LHCN-M2 (cell line): ENCODE measurements at regions not wholly inside any gene's neighbourhood (a gene's known extent, or its start where the extent isn't known, plus 50 kb on each side); places are given as distances from the start of the nearest gene placed in this dataset.
"Not testable (repeated sequence)": the region's sequence is repeated elsewhere in the genome, so short reads cannot be mapped to it uniquely, and the experiment has no call there.

Experiments used
- DNase-seq: peaks from one replicate; pipeline ENCODE4 v3.0.0-alpha.2; 2012; ENCODE audit warnings: low read depth

DNA sequence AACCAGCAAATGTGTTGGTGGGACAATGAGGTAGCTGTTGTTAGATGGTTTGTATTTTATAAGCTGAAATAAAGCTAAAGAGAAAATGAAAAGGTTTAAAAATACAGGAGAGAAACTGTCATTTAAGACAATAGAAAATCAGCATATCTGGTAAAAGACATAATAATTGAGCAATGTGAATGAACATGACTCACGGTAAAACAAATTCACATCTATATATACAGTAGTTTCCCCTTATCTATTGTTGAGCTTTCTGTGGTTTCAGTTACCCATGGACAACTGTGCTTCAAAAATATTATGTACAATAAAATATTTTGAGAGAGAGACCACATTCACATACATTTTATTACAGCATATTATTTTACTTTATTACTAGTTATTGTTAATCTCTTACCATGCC lies 1649.8 kb downstream of the EFNA5 start:
- no peak for DNase-seq

DNA sequence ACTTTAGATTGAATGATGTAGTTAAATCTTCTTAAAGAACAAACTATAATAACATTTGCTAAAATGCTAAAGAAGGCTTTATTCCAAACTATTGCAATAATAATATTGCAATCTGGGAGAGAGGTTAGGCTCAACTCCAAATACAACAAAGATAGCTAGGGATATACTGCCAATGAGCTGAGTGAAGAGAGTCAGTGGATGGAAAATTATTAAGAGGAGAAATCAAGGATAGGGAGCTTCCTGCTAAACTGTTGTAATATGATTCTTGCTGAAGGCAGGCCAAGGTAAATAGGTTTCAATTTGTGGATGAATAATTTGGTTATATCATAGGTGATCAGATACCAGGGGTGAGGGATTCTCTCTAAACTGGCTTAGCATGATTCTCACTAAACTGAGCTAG lies 1651.5 kb downstream of the EFNA5 start:
- peak; percentile 3 for DNase-seq

DNA sequence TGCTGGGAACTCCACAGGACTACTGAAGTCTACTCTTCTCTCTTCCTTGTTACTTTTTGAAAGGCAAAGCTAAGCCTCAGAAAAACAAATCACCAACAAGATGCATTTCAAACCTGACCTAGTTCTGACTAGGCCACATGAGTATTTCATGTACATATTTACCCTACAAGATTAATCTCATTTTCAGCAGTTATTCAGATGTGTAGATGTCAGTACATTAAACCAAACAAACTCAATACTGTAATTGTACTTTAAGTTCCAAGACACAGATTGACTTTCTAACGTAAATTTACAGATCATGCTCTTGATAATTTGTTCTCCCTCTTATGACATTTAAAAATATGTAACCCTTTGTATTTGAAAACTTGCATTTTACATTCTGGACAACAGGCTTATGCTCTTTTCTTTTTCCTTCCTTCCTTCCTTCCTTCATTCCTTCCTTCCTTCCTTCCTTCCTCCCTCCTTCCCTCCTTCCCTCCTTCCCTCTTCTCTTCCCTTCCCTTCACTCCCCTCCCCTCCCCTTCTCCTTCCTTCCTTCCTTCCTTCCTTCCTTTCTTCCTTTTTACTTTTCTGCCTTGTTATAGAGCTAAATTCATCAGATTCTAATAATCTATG lies 1653.4 kb downstream of the EFNA5 start:
- DNase-seq = no peak

DNA sequence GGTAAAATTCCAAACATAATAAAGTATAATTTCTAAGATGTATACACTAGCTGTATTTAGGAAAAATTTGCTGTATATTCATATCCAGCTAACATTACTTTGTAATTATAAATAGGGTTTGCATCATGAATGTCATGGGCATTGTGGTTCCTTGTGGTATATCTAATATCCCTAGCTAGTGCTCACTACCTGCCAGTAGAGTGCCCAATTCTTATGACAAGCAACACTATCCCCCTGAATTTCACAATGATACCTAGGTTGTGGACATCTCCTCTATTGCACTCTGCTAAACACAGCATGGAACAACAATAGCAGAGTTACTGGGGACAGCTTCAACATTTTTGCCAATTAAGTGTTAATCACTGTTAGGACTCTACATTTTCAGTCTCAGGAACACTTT lies 1656.5 kb downstream of the EFNA5 start:
- DNase-seq = no peak

DNA sequence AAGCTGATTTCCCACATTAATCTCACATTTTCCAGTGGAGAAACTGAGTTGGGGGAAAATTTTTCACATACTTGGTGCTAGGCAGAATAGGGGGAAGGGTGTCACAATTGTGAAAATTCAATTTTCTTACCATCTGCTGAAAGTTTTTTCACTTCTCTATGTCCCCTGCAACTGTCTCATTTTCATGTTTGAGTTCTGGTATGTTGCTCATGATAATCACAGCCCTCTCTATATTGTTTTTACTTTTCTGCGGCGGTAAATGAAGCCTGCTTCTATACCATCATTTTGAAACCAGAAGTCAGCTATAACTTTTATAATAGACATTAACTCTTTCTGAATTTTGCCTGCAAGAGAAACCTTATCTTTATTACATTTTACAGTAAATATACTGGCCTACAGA lies 1664.5 kb downstream of the EFNA5 start:
- DNase-seq = no peak

DNA sequence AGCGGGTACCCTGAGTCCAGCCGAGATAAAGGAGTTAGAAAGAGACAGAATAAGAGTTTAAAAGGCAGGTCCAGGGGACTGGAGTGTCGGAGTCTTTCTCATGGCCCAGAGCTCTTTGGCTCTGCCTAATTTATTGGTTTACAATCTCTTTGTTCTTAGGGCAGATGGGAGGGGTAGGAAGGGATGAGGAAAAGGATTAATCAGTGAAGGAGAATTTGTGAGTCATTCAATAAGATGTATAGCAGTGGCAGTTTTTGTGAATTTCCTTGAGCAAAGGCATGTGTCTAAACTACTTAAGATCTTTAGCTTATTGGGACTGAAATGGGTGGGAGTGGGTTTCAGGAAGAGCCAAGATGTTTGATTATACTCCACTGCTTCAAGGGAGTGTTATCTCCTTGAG lies 1671.7 kb downstream of the EFNA5 start:
- not testable (repeated sequence) for DNase-seq

DNA sequence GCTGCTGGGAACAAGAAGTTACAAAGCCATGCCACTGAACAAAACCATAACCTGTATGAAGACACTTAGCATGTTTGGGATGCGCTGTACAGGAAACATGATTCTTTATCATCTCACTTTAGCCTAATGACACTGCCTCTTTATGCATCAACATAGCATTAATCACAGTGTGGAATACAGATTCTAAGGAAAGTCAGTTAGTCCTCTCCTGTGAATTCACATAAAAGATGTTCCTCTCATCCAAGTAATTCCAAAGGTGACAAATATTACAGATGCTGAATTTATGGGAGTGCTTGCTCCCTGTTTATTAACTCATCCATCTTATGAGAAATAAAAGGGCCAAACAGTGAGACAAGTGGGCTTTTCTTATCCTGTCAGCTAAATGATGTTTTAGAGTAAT lies 1677.7 kb downstream of the EFNA5 start:
- DNase-seq = no peak

DNA sequence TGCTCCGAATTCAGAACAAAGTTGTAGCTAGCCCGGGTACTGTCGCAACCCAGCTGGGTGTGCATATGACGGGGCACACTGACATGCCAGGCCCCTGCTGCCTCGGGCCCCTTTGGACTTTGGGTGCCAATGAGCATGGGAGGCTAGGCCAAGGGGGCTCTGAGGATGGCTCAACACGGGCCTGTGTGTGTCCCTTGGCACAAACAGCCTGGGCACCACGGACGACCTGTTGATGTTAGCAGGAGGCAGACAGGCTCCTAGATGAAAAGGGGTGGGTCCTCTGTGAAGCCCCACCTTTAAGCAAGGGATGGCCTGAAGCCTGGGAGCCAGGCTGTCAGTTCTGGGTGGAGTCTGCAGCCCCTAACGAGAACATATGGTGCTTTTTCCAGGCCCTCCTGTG lies 1688.2 kb downstream of the EFNA5 start:
- DNase-seq = no peak

DNA sequence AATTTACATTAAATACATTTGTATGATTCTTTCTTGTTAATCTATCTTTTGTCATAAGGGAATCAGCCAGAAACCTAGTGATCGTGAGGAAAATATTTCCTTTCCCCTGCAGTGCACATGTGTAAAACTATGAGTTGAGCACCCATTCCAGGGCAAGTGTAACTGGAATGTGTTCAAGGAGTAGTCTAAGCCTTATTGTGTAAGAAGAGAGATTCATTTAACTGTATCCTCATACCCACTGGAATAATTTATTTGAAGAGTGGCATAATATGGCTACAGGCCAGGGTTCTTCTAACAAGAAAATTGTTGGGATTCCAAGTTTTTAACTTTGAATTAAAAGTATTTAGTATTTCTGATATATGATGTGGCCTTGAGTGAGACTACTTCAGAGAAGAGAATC lies 1692.7 kb downstream of the EFNA5 start:
- no peak for DNase-seq

DNA sequence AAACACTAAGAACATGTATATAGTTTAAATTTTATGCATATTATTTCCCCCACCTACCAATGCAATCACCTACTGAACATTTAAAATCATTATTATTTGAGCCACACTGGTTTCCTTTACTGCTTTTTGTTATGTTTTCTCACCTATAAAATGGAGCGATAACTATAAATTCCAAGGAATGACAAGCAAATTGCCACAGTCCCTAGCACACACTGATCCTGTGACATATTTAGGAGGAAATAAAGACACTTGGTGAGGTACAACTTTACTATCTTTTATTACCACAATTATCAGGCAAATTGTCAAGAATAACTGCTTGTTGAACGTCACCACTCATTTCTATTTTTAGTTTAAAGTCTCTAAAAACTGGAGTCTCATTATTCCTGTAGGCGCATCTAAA lies 1693.6 kb downstream of the EFNA5 start:
- DNase-seq = no peak

DNA sequence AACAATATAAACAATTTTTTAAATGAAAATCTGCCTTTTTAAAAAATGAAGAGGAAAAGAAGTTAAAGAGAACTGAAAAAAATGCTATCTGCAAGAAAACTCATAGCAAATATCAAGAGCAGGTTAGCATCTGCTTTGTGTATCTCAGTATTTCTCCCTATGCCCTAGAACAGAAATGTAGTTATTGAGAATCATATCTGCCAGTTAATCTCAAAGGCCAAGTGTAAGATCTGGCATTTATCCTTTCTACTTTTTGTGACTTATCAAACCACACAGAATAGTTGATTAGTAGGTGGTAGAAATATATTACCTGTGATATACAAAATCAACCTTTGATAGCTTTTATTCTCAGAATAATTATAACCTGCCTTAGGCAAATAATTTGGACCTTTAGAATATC lies 1699.8 kb downstream of the EFNA5 start:
- DNase-seq = no peak

DNA sequence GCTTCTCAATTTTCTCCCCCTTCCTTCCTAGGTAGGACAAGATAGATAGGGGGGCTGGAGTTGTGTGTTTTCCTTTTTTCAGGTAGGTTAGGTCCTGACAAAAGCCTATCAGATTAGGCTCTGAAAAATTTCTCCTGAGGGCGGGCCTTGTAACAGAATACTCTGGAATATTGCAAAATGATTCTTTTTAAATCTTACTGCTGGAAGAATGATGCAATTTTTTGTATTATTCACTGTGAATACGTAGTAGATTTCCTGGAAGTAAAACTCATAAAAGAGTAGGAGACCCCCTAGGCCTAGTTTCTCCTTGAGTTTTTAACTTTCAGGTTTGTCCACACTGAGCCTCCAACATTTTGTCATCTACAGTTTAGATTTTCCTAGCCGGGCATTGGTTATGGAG lies 1701.8 kb downstream of the EFNA5 start:
- peak; percentile 13 for DNase-seq

DNA sequence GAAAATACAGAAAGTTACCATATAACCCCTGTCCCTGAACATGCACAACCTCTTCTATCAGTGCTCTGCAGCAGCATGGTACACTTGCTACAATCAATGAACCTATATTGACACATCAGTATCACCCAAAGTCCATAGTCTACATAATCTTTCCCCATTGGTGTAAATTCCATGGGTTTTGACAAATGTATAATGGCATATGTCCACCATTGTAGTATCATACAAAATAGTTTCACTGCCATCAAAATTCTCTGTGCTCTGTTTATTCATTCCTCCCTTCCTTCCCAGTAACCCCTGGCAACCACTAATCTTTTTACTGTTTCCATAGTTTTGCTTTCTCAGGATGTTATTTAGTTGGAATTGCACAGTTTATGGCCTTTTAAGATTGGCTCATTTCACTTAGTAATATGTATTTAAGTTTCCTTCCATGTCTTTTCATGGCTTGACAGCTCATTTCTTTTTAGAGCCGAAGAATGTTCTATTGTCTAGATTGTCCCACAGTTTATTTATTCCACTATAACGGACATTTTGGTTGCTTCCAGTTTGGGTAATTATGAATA lies 1707.0 kb downstream of the EFNA5 start:
- no peak for DNase-seq

DNA sequence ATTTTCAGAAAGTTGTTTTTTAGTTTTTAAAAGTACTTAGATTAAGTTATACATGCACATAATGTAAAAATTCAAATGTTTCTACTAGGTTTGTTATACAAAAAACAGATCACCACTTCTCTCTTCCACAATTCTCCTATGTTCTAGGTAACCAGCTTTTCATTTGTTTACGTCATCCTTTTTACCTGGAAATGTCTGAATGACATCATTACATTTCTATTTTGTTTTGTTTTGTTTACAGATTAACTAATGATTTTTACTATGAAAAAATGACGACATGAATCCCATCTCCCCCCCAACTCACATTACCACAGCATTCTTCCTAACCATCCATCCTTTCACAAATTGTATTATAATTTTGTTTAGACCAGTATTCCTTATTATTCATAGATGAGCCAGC lies 1709.2 kb downstream of the EFNA5 start:
- DNase-seq = no peak

DNA sequence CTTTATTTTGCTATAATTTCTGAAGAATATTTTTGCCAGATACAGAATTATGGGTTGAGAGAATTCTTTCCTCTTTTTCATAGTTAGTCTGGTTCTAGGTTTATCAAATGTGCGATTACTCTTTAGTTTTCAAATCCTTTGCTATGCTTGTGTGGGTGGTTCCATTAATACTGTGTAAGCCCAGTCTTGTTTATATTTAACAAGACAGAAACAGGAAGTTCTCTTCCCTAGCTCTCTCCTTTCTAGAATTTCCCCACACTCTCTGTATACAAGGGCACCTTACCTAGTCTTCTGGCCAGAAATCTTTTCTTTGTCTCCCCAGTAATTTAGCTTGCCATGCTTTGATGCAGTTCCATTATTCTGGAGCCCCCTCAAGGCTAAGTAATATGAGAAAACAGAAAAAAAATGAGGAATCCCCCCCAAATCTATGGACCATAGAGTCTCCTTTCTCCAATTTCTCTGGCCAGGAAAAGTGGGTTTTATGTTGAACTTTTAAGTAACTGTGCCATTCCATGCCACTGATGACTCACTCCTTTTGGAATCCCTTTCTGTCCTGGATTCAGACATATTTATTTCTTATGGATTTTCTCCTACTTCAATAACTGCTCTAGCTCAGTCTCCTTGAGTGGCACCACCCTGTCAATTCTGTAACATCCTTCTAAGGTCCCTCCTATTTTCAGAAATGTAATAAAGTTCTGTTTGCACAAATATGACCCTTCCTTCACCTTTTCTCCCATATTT lies 1714.1 kb downstream of the EFNA5 start:
- peak; percentile 62 for DNase-seq

DNA sequence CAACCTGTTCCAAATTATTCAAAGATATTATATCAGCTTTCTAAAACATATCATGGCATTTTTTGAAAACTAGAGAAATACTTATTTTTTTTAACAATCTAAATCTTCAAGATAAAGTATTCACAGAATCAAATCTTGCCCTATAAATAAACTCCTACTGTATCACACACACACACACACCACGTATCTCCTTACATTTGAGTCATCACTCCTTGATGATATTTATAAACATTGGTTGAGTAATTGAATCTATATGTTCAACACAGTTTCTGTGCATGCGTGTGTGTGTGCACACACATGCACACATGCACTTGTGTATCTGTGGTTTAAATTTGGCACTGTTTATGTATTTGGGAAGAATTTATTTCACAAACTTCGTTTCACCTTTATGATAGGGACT lies 1716.4 kb downstream of the EFNA5 start:
- DNase-seq = peak; percentile 34

DNA sequence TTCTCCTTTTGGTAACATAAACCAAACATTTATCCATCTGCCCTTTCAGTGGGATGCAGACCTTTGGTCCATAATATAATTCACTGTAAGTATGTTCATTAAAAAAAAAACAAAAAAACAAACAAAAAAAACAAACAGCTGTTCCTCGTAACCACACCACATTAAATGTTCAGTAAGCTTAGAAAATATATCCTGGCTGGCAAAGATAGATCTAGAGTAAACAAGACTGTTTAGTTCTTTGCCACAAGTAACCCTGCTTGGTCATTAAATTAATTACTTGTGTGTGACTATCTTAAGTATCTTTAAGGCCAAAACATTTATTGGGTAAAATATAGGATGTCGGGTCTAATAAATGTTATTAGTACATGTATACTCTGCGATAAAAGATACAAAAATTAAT lies 1717.1 kb downstream of the EFNA5 start:
- peak; percentile 64 for DNase-seq

DNA sequence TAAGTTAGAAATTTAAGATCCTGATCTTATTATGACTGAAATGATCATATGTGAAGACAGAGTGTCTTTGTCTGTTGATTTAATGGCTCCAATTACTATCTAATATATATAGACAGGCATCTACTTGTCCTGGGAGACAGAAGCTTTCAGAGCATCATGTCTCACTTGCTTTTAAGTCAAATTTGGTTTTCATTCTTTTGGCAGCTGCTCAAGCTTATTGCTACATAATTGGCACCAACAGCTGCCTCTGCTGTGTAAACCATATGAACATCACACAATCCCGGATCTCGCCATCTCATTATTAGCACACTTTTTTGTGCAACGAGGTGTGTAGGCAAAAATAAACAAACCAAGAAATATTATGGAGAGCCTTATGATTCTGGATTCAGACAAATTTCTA lies 1717.9 kb downstream of the EFNA5 start:
- DNase-seq = peak; percentile 93

DNA sequence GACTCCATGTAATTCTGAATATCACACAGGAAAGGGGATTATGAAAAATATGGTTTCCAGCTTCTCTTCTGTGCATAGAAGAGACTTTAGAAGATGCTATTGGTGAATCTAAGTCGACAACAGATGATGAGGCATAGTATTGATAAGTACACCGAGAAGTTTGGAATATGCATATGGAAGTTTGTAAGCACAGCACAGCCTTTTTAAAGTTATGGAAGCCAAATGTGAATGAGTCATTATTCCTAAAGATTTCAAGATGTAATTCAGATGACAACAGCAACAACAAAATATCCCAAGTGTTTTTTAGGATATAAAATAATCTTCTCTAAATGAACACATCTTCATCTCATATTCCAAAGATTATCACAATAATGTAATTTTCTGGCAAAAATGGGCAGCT lies 1723.3 kb downstream of the EFNA5 start:
- DNase-seq = no peak

DNA sequence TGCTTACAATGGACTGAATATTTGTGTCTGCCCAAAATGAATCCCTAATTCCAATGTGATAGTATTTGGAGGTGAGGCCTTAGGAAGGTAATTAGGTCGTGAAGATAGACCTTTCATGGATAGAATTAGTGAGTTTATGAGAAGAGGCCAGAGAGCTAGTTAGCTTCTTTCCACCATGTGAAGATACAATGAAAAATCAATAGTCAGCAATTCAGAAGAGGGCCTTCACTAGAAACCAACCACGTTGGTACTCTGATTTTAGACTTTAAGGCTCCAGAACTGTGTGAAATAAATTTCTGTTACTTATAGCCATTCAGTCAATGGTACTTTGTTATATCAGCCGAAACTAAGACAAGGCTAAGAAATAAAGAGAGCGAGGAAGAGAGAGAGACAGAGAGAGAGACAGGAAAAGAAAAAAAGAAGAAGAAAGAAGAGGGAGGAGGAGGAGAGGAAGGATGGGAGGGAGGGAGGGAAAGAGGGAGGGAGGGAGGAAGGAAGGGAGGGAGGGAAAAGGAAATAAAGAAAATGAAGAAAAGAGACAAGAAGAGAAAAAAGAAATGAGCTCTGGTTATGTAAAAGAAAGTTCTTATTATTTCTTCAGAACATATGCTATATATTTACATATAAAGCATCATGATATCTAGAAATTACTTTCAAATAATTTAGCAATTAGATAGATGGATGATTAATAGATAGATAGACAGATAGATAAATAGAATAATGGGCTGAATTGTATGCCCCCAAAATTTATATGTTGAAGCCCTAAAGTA lies 1725.3 kb downstream of the EFNA5 start:
- DNase-seq = no peak

DNA sequence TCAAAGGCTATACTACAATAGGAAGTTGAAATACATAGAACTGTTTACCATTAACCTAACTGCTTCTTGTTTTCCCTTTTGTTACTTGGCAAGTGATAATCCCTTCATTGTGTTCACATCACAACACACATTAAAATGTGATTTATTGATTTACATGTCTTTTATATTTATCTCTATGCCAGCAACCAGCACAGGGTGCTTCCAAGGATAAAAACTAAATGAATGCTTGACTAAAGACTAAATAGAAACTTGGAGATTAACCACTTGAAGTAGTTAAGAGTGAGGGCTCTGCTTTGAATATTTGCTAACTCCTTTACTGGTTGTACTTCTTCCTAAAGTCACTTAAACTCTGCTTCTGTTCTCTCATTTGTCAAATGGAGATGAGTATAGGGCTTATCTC lies 1730.6 kb downstream of the EFNA5 start:
- no peak for DNase-seq

DNA sequence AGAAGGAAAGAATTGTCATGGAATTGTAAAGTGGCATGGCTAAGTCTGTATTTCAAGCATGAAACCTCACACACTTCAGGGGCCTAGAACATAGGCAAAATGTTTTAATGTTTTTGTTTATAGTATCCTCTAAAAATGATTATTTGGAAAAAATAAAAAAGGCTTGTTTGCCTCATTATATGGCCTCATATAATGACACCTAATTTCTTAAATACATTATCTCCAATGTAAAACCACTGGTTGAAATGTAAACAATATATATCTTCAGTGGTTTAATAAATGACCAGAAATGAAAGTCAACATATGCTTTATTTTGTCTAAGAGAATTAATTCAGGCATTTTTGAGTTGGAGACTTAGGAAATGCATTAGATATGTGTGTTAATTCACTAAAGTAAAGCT lies 1736.6 kb downstream of the EFNA5 start:
- DNase-seq = no peak
